Stimulated activated naive B cell treated with anti-CD40 and anti-IgM and Interleukin-4, amounts not matched to agents 10 μg/mL and 1 μg/mL and 100 μg/mL, for 72 hours (primary cell): ENCODE measurements at regions not wholly inside any gene's neighbourhood (a gene's known extent, or its start where the extent isn't known, plus 50 kb on each side); places are given as distances from the start of the nearest gene placed in this dataset.

Source experiments
- ATAC-seq, 2 donors: fragments of 150-1000 bp; cut with Tn5 transposase; replicated peaks; 2 replicates each; pipeline ENCODE4 v1.10.0; 2021; ENCODE audit warnings: moderate library complexity in 1 of 2
- DNase-seq: peaks from one replicate; pipeline ENCODE4 v3.0.0; 2021
- H3K27ac Mint-ChIP-seq: one replicate; pipeline ENCODE4 v1.8.0; 2022; ENCODE audit warnings: mild to moderate bottlenecking, mixed read lengths
- H3K27me3 Mint-ChIP-seq, 2 donors: one replicate each; pipeline ENCODE4 v1.8.0; 2022; ENCODE audit warnings: mixed read lengths in 2 of 2
- H3K36me3 Mint-ChIP-seq, 2 donors: one replicate each; pipeline ENCODE4 v1.8.0; 2022; ENCODE audit warnings: mixed read lengths in 2 of 2, mild to moderate bottlenecking in 1 of 2
- H3K4me1 Mint-ChIP-seq, 2 donors: one replicate each; pipeline ENCODE4 v1.8.0; 2022; ENCODE audit warnings: mixed read lengths in 2 of 2, mild to moderate bottlenecking in 1 of 2
- H3K4me3 Mint-ChIP-seq, 2 donors: one replicate each; pipeline ENCODE4 v1.8.0; 2022; ENCODE audit warnings: mild to moderate bottlenecking in 2 of 2, mixed read lengths in 2 of 2, moderate library complexity in 1 of 2
- H3K9me3 Mint-ChIP-seq, 2 donors: one replicate each; pipeline ENCODE4 v1.8.0; 2022; ENCODE audit warnings: mixed read lengths in 2 of 2, mild to moderate bottlenecking in 1 of 2

DNA sequence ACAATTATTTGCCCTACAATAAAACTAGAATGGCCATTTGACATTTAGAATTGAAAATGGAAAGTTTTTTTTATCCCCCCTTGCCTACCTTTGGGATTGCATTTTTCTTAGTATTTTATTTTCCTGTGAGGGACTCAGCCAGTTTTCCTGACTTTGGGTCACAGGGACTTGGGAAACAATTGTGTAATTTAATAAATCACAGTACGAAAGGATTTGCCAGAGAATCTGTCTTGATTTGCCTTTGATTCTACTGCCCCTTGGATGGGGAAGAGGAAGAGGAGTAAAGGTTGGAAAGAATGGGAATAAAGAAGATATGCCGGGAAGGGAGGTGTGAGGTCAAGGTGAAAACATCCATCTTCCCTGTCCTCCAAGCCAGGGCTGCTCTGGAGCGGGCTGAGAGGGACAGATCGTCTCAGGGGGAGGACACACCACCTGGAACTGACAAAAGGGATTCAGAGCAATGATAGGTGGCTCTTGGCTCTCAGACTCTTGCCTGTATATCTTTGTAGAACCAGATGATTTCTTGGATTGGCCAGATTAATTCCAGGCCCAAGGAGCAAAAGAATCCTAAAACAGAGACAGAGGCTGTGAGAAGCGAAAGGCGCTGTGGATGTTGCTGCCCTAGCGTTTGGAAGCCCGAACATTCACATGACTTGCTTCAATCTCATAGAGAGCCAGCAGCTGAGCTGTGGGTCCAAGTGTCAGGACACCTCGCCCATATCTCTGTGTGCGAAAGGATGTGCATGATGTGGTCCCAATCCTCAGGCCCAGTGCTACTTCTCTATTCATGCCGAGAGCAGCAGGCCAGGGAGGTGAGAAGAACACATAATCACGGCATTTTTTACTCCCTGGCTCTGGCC, 50.3 kb upstream of the ZEB1 start:
- Mint-ChIP-seq H3K9me3 (peaks cover 0 to 8% of the 10 kb centered on the region in 2 donors), H3K27ac (no peak overlapping the region), H3K4me1 (no peaks in the 10 kb centered on the region), H3K4me3 (no peak overlapping the region), H3K36me3 (peaks cover 0 to 5% of the 10 kb centered on the region in 2 donors), H3K27me3 (no peaks in the 10 kb centered on the region)
- DNase-seq (no peak), ATAC-seq (no peak)
